HUES6 (cell line): ENCODE measurements at regions not wholly inside any gene's neighbourhood (a gene's known extent, or its start where the extent isn't known, plus 50 kb on each side); places are given as distances from the start of the nearest gene placed in this dataset.
"Not testable (repeated sequence)": the region's sequence is repeated elsewhere in the genome, so short reads cannot be mapped to it uniquely, and the experiment has no call there.

Source experiments
- H3K27ac ChIP-seq: 2 replicates; pipeline ENCODE4 v1.7.0; 2013; ENCODE audit warnings: low read depth, mild to moderate bottlenecking, low read length, inconsistent platforms
- H3K27me3 ChIP-seq: 2 replicates; pipeline ENCODE4 v1.6.1; 2013; ENCODE audit warnings: low read length; ENCODE audit not compliant: control insufficient read depth, insufficient read depth
- H3K36me3 ChIP-seq: 2 replicates; pipeline ENCODE4 v1.6.1; 2013; ENCODE audit warnings: low read length; ENCODE audit not compliant: control insufficient read depth, insufficient read depth
- H3K4me1 ChIP-seq: 2 replicates; pipeline ENCODE4 v1.6.1; 2013; ENCODE audit warnings: low read length; ENCODE audit not compliant: control insufficient read depth, insufficient read depth
- H3K4me3 ChIP-seq: 2 replicates; pipeline ENCODE4 v1.5.1; 2013; ENCODE audit warnings: low read depth, low read length
- H3K9ac ChIP-seq: one replicate; pipeline ENCODE4 v1.6.1; 2013; ENCODE audit warnings: mild to moderate bottlenecking, low read length
- H3K9me3 ChIP-seq: 2 replicates; pipeline ENCODE4 v1.6.1; 2013; ENCODE audit warnings: low read depth, low read length; ENCODE audit not compliant: control insufficient read depth, insufficient read depth

DNA sequence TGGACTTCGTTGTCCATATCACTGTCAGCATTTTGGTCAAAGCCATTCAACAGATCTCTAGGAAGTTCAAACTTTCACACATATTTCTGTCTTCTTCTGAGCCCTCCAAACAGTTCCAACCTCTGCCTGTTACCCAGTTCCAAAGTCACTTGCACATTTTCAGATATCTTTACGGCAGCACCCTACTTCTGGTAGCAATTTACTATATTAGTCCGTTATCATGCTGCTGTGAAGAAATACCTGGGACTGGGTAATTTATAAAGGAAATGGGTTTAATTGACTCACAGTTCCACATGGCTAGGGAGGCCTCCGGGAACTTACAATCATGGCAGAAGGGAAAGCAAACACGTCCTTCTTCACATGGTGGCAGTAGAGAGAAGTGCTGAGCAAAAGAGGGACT, 60.6 kb upstream of the HGFAC start:
- H3K27ac ChIP-seq, H3K4me3 ChIP-seq, H3K9ac ChIP-seq, H3K36me3 ChIP-seq, H3K27me3 ChIP-seq: not testable (repeated sequence)
- H3K4me1 ChIP-seq, result peaks cover 16% of the 10 kb centered on the region; the same call in 1 of the 2 replicates
- H3K9me3 ChIP-seq, result peaks cover 29% of the 10 kb centered on the region

DNA sequence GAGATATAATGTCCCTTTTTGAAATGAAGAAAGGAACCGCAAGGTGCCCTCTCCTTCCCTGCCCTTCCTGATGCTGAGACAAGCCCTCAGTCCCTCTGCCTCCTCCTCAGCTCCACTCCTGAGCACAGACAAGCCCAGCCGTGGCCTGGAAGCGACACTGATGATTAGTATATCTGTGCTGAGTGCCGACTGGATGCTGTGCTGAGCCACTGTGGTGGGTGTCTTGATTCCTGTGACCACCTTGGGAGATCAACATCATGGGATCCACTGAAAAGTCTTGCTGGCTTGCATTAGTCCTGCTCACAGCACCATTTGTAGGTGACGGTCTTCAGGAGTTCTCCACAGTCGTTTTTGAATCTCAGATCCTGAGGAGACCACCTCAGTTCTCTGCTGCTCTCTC, 59.5 kb upstream of the HGFAC start:
- Histone ChIP-seq H3K4me3 (no peak overlapping the region), H3K9me3 (peaks cover 29% of the 10 kb centered on the region), H3K4me1 (peaks cover 24% of the 10 kb centered on the region; the same call in 1 of the 2 replicates), H3K27me3 (no peaks in the 10 kb centered on the region), H3K27ac (no peak overlapping the region), H3K36me3 (no peaks in the 10 kb centered on the region), H3K9ac (no peak overlapping the region)

DNA sequence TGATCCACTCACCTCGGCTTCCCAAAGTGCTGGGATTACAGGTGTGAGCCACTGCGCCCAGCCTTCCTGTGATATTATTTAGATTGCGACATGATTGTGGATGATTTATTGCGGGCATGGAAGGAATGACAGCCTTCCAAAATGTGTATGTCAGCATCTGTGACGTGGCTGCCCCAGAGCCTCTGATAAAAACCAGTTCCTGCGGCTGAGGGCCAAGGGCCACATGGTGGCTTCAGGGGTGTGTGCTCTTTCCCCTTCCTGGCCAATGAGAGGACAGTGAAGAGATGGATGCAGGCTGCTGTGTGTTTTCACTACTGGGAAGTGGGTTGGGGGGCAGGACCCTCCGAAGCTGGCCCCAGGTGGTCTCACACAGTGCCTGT, 57.4 kb upstream of the HGFAC start:
- Histone ChIP-seq H3K4me1 (peaks cover 42% of the 10 kb centered on the region), H3K27me3 (no peaks in the 10 kb centered on the region), H3K27ac (no peak overlapping the region), H3K9me3 (peaks cover 23% of the 10 kb centered on the region), H3K4me3 (no peak overlapping the region), H3K36me3 (no peaks in the 10 kb centered on the region), H3K9ac (no peak overlapping the region)

DNA sequence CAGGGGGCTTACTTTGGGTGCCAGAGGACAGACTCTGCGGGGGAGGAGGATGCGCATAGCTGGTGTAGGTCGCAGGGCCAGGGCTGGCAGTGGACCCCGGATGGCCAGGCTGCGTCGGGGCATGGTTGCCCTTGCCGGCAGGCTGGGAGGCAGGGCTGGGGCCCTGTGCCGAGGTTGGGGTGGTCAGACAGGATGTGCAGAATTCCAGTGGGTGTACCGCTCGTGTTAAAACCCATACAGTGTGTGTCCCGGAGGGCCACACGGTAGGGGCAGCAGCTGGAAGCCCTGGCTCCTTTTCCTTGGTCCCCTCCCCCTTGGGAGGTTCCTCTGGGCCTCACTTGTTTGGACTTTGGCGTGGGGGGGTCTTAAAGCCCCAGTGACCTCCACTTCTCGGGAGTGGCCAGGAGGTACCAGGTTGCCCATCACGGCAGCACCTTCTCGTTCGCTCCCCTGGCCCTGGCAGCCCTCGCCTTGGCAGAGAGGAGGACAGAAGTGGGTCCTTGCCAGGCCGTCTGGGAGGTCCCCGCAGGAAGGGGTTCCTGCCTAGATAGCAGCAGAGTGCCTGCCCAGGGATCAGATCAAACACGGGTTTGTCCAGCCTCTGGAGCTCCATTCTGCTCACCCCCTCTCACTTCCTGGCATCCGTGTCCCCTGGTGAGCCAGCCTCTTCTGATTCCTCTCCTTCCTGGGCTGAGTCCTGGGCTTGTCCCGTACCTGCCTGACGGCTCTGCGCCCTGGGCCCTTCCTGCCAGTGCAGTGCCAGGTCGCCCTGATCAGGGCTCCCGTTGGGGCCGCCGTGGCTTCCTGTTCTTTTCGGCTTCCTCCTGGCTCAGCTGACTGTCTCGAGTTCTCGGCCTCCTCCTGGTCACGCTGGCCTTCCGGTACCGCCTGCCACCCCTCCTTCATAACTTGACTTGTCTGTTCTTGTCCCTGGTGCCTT, 56.7 kb upstream of the HGFAC start:
- Histone ChIP-seq H3K4me1 (peaks cover 48% of the 10 kb centered on the region), H3K9me3 (peaks cover 16% of the 10 kb centered on the region), H3K27me3 (no peaks in the 10 kb centered on the region), H3K27ac (no peak overlapping the region), H3K9ac (no peak overlapping the region), H3K4me3 (no peak overlapping the region), H3K36me3 (no peaks in the 10 kb centered on the region)

DNA sequence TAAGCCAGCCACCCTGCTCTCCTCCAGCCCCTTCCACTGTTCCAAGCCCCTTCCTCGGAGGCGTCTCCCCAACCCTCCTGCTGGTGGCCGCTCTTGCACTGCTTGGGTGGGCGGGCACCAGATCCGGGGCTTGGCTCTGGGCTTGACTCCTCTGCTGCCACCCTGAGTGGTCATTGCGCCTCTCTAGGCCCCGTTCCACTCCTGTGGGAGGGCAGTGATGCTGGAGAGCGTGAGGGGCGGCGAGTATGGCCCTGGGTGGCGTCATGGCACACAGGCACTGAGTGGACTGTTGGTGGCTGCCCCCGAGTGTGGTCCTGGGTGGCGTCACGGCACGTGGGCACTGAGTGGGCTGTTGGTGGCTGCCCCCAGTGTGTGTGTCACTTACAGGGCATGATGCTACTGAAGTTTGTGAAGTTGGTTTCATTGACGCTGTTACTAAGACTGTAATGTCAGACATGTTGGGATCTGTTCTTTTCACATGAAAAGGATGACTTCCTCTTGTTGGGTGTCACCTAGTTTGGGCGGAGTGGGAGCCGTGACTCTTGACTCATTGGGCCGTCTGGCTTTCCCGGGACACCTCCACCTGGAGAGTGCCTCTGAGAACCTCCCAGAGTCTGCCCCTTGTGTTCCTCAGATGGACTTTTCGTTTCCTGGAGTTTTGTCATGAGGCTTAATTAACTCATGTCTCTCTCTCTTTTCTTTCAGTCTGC, 55.9 kb upstream of the HGFAC start:
- no peak overlapping the region for H3K4me3 ChIP-seq
- H3K4me1 ChIP-seq, result peaks cover 56% of the 10 kb centered on the region
- H3K36me3 ChIP-seq, result no peaks in the 10 kb centered on the region
- H3K9ac ChIP-seq, result no peak overlapping the region
- H3K27ac ChIP-seq, result no peak overlapping the region
- H3K27me3 ChIP-seq, result no peaks in the 10 kb centered on the region
- peaks cover 8% of the 10 kb centered on the region; the same call in 1 of the 2 replicates for H3K9me3 ChIP-seq

DNA sequence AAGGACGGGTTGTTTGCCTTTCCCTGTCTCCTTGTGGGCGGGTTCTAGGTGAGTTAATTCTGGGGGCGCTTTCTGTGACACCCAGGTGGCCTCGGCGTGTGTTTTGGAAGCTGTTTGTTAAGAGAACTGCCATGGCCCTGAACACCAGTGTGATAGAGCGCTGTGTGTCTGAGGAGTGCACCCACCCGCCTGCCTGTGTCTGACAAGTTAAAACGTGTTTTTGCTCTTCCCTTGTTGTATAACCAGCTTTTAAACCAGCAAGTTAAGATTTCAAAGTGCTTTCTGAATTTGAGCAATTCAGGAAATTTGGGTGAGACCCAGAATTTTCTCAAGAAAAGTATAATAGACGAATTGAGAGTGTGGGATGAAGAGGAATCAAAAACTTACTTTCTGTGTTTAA, 55.2 kb upstream of the HGFAC start:
- Histone ChIP-seq H3K27ac (no peak overlapping the region), H3K9ac (no peak overlapping the region), H3K36me3 (no peaks in the 10 kb centered on the region), H3K4me3 (no peak overlapping the region), H3K4me1 (peaks cover 63% of the 10 kb centered on the region), H3K27me3 (no peaks in the 10 kb centered on the region), H3K9me3 (peaks cover 2% of the 10 kb centered on the region; the same call in 1 of the 2 replicates)

DNA sequence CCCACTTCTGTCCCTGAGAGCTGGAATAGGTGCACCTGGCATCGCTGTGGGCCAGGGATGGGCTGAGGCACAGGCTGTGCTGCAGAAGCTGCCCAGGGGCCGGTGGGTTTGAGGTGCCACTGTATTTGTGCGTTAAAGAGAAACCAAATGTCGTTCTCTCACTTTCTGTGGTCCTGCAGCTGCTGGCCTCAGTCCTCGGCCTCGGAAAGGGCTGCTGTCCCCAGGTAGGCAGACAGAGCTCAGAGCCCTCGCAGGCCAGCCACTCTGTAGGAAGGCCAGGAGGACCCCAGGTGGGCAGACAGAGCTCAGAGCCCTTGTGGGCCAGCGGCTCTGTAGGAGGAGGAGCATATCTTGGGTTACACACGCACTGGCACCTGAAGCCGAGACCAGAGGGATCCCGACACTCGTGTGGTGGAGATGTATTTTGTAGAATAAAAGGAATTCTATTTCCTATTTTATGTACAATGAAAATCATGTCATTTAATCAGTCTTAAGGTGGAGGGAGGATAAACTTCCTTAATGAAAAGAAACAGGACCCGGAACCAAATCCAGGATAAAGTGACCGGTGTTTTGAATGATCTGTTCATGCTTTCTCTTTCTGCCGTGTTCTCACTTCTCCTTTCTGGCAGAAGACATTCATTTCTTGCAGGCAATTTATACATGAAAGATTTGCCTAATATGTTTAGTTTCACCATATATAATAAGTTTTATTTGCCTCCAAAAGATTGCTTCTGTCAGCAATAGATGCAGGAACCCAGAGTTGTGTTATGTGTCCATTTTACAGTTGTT, 54.4 kb upstream of the HGFAC start:
- H3K9me3 ChIP-seq, result no peaks in the 10 kb centered on the region
- H3K9ac ChIP-seq, result no peak overlapping the region
- H3K27ac ChIP-seq, result no peak overlapping the region
- H3K36me3 ChIP-seq, result no peaks in the 10 kb centered on the region
- peaks cover 69% of the 10 kb centered on the region for H3K4me1 ChIP-seq
- H3K27me3 ChIP-seq, result no peaks in the 10 kb centered on the region
- peak overlapping the region; percentile 30; the same call in 1 of the 2 replicates for H3K4me3 ChIP-seq

DNA sequence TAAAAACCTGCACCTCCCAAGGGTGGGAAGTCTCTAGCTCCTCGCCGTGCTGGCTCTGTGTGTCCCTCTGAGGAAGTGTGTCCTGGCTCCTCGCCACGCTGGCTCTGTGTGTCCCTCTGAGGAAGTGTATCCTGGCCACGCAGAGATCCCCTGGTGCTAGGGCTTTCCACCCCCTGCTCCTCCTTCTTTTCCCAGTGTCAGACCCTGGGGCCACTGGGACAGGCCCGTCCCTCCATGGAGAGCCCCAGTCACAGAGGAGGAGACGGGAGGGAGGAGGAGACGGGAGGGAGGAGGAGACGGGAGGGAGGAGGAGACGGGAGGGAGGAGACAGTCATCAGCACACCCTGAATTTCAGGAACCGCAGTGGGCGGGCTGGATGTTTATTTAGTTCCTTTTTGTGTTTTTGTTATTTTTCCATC, 53.8 kb upstream of the HGFAC start:
- Histone ChIP-seq H3K27ac (no peak overlapping the region), H3K4me3 (peak overlapping the region; percentile 30; the same call in 1 of the 2 replicates), H3K27me3 (no peaks in the 10 kb centered on the region), H3K9me3 (no peaks in the 10 kb centered on the region), H3K4me1 (peaks cover 70% of the 10 kb centered on the region), H3K9ac (no peak overlapping the region), H3K36me3 (no peaks in the 10 kb centered on the region)

DNA sequence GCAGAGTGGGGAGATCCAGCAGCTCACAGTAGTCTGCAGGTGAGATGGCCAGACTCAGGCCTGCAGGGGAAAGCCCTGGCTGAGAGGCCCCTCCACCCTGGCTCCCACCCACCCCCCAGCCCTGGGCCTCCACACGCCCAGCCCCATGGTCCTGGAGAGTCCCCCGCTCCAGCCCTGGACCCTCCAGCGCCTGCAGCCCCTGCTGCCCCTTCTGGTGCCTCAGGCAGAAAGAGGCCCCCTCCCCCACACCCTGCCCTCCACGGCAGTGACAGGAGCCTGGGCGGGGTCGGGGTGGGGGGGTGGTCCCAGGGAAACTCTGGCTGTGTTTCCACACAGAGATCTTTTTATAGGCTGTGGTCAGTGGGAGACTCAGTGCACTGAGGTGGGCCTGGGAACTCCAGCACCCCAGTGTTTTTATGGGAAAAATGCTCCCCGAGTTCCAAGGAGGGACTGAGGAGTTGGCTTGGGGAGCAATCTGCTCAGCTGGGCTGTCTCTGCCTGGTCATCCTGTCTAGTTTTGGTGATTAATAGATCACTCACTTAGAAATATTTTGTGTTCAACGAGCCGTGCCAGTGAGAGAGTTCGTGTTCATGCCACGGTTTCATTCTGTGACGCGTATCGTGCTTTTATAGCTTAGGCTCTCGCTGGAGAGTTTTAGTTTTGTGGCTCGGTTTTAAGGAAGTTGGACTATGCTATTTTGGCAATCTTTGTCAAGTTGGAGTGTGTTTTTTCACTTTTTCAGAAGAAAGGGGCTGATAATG, 53.1 kb upstream of the HGFAC start:
- H3K9me3 ChIP-seq, result no peaks in the 10 kb centered on the region
- H3K9ac ChIP-seq, result no peak overlapping the region
- H3K27me3 ChIP-seq, result no peaks in the 10 kb centered on the region
- no peaks in the 10 kb centered on the region for H3K36me3 ChIP-seq
- H3K4me3 ChIP-seq, result peak overlapping the region; percentile 30; the same call in 1 of the 2 replicates
- no peak overlapping the region for H3K27ac ChIP-seq
- H3K4me1 ChIP-seq, result peaks cover 70% of the 10 kb centered on the region
